Hypothalamus (tissue), 51 donors: ENCODE measurements at regions not wholly inside any gene's neighbourhood (a gene's known extent, or its start where the extent isn't known, plus 50 kb on each side); places are given as distances from the start of the nearest gene placed in this dataset.

Experiments
- DNase-seq, 51 donors: peaks; one replicate each; lab custom pipeline; 2025; lab: John Stamatoyannopoulos, UW

DNA sequence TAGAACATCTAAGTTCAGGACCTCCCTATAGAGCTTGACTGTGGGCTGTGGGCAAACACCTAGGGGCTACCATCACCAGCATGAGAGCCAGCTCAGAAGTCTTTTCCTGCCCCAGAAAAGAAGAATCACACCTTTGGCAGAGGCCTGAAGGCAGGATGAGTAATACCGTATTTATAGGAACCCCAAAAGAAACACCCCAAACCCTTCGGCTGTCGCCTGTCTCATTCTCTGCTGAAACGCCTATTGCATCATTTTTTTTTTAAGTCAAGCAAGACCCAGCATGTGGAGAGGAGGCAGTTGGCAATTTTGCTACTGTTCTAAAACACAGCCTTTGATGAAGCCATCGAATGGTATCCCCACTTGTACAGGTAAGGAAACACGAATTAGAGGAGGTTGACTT is 436.4 kb downstream of the TFAP2A start:
- no peak for DNase-seq

DNA sequence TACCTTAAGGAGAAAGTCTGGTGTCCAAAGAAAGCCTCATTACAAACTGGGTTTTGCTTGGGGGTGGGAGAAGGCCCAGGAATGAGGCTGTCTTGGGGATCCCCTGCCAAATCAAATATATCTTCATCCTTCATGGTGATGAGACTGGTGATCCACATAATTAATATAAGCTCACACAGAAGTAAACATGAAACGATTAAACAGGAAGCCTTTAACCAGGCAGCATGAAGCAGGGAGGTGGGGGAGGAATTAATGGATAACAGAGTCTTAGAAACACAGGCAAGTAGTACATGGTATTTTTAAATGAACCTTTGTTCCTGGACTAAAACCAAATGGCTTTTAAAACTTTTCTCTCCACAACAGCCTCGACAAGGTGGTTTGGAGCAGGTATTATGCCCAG is 437.5 kb downstream of the TFAP2A start:
- no peak for DNase-seq

DNA sequence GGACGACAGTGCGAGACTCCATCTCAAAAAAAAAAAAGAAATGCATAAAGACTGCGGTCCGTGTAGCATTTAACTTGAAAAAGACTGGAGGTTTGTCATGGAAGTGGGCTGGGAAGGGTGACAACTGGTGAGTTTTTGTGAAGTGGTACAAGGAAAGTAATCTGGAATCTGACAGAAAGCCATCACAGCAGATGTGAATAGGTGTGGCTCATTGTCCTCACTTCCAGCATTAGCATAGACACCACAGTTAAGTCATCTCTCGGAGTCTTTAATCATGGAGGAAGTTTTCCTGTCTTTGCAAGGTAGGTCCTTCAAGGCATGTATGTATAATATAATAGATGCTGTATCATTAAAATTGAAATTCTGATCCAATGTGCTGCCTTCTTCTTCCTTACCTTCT is 453.2 kb downstream of the TFAP2A start:
- DNase-seq, result no peak

DNA sequence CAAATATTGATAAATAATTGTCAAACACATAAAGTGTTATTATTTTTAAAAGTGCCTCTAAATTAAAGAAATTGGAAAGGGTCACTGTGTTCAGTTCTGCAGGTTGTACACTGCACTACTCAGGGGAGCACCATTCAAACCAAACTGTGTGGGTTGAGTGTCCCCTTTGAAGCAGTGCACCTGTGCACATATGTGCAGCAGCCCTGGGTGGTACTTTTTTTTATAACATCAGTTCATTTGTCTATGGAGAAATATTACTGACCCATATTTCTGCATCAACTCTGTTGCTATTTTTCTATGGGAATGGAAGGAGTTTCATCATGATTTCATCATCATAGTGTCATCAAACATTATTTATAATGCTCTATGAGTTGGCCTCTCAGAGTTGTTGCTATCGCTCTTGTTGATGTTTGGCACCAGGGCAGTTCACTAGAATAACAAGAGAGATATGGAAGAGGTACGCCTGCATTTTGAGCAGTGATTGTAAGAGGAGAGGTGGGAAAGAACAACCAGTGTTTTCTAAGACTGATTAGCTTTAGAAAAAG is 457.6 kb downstream of the TFAP2A start:
- DNase-seq, result no peak

DNA sequence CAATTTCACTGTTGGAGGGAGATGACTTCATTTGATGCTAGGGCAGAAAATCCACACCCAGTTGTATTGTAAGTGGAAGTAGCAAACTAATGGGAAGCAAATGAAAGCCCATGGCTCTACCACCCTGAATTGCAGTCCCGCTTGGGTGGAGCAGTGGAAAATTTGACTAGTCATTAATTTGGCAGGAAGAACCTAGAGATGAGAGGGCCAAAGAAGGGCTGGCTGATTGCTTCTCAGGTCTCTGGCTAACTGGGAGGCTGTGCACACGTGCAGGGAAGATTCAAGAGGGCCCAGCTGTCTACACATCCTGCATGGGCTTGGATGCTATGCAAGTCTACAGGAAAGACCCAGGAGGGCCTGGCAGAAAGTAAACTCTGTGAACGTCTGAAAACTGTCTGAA is 466.2 kb downstream of the TFAP2A start:
- no peak for DNase-seq

DNA sequence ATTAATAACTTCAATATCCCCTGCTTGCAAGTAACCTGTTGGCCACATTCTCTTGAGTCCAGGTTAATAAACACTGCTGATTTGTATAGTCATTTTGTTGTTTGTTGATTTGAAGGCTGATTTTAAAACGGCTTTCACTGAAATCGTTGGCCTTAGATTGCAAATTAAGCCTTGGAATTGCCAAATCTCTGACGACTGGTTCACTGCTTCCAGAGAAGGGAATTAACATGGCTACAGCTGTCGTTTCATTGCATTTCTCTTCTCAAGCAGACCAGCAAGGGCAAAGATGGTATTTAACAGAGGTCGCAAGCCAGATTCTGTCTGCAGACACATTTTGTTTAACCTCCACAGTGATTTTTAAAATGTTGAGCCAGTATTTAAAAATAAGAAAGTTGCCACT is 470.9 kb downstream of the TFAP2A start:
- DNase-seq, result no peak

DNA sequence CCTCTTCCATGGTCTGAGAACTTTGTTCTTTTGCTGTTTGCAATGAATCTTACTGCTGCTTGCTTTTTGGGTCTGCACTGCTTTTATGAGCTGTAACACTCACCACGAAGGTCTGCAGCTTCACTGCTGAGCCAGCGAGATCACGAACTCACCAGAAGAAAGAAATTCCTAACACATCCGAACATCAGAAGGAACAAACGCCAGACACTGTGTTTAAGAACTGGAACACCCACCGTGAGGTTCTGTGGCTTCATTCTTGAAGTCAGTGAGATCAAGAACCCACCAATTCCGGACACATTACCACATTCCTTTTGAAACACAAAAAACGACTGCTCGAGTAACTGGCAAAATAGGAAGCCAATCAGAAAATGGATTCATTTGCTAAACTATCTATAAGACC is 471.8 kb downstream of the TFAP2A start:
- no peak for DNase-seq

DNA sequence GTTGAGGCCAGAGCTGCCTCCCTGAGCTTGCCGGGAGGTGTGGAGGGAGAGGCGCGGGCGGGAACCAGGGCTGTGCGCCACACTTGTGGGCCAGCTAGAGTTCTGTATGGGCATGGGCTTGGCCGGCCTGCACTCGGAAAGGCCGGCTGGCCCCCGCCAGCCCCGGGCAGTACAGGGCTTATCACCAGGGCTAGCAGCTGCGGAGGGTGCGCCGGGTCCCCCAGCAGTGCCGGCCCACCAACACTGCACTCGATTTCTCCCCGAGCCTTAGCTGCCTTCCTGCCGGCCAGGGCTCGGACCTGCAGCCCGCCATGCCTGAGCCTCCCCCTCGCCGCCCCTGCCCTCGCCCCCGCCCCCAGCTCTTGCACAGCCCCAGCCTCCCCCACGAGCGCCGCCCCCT is 472.7 kb downstream of the TFAP2A start:
- no peak for DNase-seq

DNA sequence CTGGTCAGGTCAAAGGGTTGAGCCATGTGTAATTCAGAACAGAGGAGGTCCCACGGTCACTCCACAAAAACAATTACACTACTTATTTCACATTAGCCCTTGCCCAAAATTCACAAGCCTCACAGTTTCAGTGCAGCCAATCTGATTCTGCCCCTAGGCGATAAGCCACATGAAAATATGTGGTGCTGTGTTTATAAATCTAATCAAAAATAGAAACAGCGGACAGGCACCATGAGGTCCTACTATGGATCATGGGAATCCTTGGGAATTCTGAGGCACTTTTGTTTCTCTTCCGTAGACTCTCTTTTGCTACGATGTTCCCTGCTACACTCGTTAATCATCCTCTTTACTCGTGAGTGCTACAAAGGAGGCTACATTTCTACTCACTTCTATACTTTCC is 476.1 kb downstream of the TFAP2A start:
- no peak for DNase-seq

DNA sequence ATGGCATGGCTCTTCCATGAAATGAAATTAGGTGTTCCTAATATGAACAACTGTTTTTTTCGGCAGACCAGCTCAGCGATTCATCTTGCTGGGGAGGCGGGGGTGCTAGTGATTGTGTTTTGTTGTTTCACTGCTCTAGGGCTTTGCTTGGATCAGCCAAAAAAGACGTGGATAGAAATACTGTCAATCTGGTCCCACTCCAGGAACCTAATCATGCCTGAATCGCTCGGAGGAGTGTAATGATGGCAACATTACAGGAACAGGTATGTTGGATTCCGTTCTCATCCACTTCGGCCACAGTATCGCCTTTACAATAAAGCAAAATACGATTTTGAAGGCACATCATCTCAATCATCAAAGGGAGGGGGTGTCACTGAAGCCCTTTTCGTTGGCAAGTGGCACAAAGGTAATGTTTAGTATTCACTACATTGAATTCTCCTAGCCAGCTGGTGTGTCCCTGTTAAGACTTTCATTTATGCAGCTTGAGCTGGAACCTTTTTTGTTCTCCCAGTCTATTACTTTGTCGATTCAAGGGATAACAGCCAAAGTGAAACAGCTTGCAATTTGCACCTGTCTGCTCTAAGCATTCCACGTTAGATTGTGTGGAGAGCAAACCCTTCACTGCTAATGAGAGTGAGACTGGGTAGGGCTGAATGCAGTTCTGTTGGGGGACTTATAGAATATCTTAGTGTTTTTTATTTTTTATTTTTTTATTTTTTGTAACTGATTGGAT is 477.7 kb downstream of the TFAP2A start:
- DNase-seq, result no peak

DNA sequence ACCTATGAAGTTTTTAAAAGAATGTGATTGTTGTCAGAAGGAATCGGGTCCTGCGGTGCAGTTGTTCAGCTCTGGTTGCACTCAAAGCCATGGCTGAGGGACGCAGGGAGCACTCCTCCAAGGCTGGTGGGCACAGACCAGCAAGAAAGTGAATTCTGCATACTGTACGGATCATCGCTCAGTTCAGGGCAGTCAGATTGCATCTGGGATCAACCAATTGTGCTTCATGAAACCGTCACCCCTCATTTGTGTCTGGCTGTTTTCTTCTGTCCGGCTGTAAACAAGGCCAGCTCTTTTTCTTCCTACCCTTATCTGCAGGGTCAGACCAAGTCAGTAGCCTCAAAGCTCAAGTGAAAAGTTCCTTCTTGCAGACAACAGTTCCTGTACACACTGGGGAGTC is 478.3 kb downstream of the TFAP2A start:
- no peak for DNase-seq

DNA sequence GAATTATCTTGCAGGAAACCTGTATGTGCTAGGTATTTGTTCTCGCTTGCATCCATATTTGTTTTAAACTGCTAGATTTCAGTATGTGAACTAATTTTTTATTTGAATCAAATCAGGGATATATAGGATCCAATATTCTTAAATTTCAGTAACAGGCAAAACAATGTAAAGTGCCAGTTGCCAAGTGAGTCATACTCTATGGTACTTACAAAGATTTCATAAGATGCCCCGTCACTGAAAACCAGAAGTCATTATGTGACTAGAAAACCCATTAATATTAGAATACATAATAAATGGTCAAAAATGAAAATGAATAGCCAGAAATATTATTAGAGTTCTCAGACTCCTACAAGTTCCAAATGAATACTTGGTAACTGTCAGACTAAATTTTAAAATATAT is 481.2 kb downstream of the TFAP2A start:
- no peak for DNase-seq

DNA sequence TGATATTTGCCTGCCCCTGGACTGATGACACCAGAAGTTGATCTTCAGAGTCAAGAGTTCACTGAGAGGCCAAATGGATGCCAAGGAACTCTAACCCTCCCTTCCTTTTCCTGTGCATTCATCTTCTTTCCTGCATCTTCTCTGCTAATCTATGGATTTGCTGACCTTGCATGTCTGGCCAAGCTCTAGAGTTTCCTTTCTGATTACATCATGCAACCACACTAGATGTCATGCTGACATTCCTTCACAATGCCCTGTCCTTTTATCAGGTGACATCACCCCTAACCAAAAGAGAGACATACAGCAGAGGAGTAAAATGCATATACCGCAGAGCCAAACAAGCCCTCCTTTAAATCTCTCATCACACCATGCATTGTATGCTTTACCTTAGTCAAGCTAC is 487.6 kb downstream of the TFAP2A start:
- DNase-seq, result no peak

DNA sequence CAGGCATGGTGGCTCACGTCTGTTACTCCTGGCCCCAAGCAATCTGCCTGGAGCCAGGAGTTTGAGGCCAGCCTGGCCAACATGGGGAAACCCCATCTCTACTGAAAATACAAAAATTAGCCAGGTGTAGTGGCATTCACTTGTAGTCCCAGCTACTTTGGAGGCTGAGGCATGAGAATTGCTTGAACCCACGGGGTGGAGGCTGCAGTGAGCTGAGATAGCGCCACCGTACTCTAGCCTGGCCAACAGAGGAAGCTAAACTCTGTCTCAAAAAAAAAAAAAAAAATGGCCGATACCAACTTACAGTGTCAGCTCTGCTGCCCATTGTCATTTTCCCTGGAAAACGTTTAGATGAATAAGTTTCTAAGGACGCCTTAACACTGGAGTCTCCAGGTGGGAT is 489.9 kb downstream of the TFAP2A start:
- no peak for DNase-seq

DNA sequence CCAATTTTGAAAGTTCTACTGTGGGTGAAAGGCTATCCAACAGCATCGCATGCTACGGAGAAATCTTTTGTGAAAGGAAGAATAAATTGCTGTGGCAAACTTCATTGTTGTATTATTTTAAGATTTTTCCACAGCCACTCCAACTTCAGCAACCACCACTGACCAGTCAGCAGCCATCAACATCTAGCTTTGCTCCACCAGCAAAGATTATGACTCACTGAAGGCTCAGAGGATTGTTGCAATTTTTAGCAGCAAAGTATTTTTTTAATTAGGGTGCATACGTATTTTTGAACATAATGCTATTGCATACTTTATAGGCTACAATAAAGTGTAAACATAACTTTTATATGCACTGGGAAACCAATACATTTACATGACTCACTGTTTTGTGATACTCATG is 493.5 kb downstream of the TFAP2A start:
- DNase-seq, result no peak

DNA sequence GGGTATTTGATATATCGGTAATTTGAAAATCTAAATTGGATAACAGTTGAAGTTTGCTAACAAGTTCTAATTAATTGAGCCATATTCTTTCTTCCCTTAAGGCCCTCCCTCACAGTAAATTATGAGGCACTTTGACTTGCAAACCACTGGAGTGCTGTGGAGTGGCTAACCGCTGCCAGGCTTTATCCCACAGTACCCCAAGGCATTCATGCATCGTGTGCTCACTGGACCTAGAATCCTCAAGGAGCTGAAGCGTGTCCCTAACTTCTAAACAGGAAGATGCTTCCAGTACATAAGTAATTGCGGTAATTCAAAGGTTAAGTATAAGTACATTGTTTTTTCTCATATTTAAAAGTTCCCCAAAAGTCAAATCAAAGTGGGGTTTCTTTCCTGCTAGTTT is 499.9 kb downstream of the TFAP2A start:
- no peak for DNase-seq

DNA sequence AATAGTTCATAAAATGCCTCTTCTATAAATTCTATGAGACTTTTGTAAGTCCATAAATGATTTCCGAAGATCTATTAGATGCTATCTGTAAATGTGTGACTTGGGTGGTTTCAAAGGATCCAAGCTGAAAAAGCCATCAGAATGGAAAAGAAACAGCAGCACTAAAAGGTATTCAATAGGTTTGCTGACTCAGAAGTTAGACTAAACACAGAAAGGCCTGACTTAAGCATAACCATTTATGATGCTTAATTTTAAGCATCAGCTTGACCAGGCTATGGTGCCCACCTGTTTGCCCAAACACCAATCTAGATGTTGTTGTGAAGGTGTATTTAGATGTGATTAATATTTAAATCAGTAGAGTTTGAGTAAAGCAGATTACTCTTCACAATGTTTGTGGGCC is 513.5 kb downstream of the TFAP2A start:
- DNase-seq, result no peak

DNA sequence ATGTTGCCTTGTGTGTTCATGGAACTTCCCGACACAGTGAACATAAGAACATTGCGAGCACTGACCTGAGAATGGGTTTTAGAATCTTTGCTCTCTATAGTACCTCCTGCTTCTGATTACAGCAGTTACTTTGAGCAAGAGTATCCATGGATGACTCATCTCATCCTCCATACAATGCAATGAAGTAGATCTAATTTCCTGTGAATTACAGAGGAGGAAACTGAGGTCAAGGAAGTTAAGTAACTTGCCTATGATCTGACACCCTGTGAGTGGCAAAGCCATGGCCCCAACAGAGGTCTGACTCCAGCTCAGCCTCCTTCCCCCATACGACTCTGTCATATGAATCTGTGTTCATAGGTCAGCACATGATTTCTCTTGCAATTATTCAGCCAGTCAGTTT is 518.1 kb downstream of the TFAP2A start:
- DNase-seq, result no peak

DNA sequence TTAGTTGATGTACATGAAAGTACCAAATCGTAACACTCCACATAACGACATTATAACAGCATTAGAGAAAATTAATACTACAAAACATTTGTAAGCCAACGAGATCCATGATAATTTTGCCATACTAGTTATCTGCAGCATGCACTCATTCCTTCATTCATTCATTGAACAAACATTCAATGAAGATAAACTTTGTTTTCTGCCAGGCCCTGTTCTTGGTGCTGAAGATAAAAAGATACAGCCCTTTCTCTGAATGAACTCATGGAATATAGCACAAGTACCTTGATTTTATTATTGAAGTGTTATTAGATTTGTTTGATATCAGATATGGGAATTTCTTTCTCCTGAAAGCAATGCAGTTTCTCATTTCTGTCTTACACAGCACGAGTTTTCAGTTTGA is 524.0 kb downstream of the TFAP2A start:
- DNase-seq, result no peak

DNA sequence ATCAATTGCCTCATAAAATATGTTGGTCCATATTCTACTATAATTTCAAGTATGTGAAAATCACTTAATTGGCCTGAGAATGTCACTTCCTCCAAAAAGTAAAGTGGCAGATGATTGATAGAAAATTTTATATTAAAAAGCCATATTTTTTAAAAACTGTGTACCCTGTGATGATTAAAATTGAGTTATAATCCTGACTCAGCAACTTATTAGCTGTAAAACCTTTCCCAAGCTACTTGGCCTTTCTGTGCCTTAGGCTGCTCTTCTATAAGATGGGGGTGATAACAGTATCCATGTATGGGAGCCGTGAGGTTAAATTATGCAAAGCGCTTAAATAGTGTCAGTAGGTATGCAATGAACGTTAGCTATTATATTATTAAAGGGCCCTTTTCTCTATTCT is 524.4 kb downstream of the TFAP2A start:
- DNase-seq, result no peak

DNA sequence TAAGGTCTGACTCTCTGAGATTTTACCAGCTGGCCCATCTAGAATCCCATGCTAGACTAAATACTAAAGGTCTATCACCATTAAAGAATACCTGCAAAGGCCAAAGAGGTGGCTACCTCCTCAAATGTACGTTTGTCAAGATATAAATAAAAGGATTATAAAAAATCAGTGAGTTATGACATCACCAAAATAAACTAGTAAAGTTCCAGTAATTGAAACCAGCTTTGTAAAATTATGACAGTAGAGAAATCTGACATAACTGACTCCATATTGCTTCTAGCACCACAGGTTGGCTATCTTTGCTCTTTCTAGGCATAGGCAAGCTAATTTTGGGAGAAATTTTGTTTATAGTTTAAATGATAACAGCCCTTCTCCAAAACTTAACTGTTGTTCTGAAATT is 536.3 kb downstream of the TFAP2A start:
- no peak for DNase-seq

DNA sequence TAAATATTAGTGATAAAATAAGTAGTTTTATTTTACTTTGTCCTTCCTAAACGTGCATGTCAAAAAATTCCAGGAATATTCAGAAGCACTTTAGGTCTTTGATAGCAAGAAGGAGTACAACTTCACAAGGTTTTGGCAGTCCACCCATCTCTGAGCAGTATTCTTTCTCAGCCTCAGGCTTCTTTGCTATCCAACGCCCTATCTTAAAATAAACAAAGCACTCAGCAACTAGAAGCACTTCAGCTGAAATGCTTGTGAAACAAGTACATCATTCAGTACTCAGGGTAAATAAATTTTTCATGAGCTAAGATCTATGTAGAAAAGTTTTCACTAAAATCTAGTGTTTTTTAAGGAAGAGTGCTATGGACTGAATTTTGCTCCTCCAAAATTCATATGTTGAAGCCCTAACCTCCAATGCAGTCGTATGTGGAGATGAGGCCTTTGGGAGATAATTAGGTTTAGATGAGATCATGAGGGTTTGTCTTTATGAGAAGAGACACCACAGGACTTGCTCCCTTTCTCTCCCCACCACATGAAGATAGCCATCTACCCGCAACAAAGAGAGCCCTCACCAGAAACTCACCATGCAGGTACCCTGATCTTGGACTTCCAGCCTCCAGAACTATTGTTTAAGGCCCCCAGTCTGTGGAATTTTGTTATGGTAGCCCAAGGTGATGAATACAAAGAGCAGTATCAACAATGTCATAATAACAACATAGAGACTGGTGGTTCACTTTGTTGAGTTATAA is 539.1 kb downstream of the TFAP2A start:
- no peak for DNase-seq
